H1 (cell line): ENCODE measurements at regions not wholly inside any gene's neighbourhood (a gene's known extent, or its start where the extent isn't known, plus 50 kb on each side); places are given as distances from the start of the nearest gene placed in this dataset.

Source experiments
- CTCF ChIA-PET: fragments of 300-600 bp; sonication (Branson Sonifier 250); formaldehyde crosslinking; loops from one replicate; lab custom pipeline; 2021; ENCODE audit not compliant: partially characterized antibody; lab: Charles Lee
- POLR2A ChIA-PET: fragments of 300-600 bp; sonication (Branson Sonifier 250); formaldehyde crosslinking; loops from one replicate; lab custom pipeline; 2021; ENCODE audit warnings: inconsistent platforms; ENCODE audit not compliant: partially characterized antibody; lab: Charles Lee
- DNase-seq, 2 experiments: peaks; one replicate each; pipeline versions ENCODE4 v3.0.0 to v3.0.0-alpha.2; 2010 to 2022; ENCODE audit warnings: low spot score in 2 of 2, low read depth in 1 of 2, mixed read lengths in 1 of 2
- FAIRE-seq: peaks from 2 replicates; lab custom pipeline; 2011; peaks lifted over from hg19 to GRCh38; lab: Jason Lieb, UNC
- H2AFZ ChIP-seq: 2 replicates; pipeline ENCODE4 v1.8.1; 2012; ENCODE audit warnings: low read length, inconsistent platforms
- H2AK5ac ChIP-seq: 2 replicates; pipeline ENCODE4 v1.6.1; 2013; ENCODE audit warnings: low read depth, low read length
- H2BK120ac ChIP-seq: replicated peaks from 2 replicates; pipeline ENCODE3; 2013; ENCODE audit warnings: low read depth, low read length, inconsistent platforms
- H2BK12ac ChIP-seq: 2 replicates; pipeline ENCODE4 v1.6.1; 2013; ENCODE audit warnings: low read depth, low read length
- H2BK15ac ChIP-seq: 2 replicates; pipeline ENCODE4 v1.6.1; 2013; ENCODE audit warnings: low read length
- H2BK20ac ChIP-seq: 2 replicates; pipeline ENCODE4 v1.6.1; 2013; ENCODE audit warnings: low read length
- H2BK5ac ChIP-seq: 2 replicates; pipeline ENCODE4 v1.6.1; 2013; ENCODE audit warnings: low read depth, low read length
- H3K14ac ChIP-seq: 2 replicates; pipeline ENCODE4 v1.6.1; 2013; ENCODE audit warnings: inconsistent platforms; ENCODE audit not compliant: insufficient read length
- H3K18ac ChIP-seq: 2 replicates; pipeline ENCODE4 v1.6.1; 2013; ENCODE audit warnings: low read length; ENCODE audit errors: extremely low read depth
- H3K23ac ChIP-seq: 2 replicates; pipeline ENCODE4 v1.6.1; 2013; ENCODE audit warnings: inconsistent platforms; ENCODE audit not compliant: insufficient read length
- H3K23me2 ChIP-seq: 2 replicates; pipeline ENCODE4 v1.6.1; 2013; ENCODE audit warnings: low read depth, low read length
- H3K27ac ChIP-seq: 2 replicates; pipeline ENCODE4 v1.6.1; 2011; ENCODE audit warnings: low read depth, low read length, inconsistent platforms
- H3K27me3 ChIP-seq, 4 experiments: replicated peaks in 1 of 4; 1 replicate in 1 of 4; 2 replicates in 3 of 4; pipeline versions ENCODE4 v1.6.1 to v1.8.1; 2011 to 2013; ENCODE audit warnings: low read length in 3 of 4, mild to moderate bottlenecking in 3 of 4, inconsistent platforms in 2 of 4, mixed read lengths in 2 of 4, moderate library complexity in 1 of 4; ENCODE audit not compliant: control insufficient read depth in 3 of 4, insufficient read depth in 3 of 4; ENCODE audit errors: extremely low read depth in 1 of 4
- H3K36me3 ChIP-seq, 4 experiments: 2 replicates each; pipeline versions ENCODE4 v1.6.1 to v1.8.1; 2011 to 2013; ENCODE audit warnings: mild to moderate bottlenecking in 4 of 4, low read length in 3 of 4, moderate library complexity in 2 of 4, control low read depth in 1 of 4, inconsistent platforms in 1 of 4; ENCODE audit not compliant: insufficient read depth in 4 of 4, control insufficient read depth in 2 of 4
- H3K4ac ChIP-seq: replicated peaks from 2 replicates; pipeline ENCODE3; 2013; ENCODE audit warnings: low read length, low read depth, mixed read lengths, inconsistent platforms; ENCODE audit not compliant: insufficient read length
- H3K4me1 ChIP-seq, 4 experiments: replicated peaks in 1 of 4; 1 replicate in 1 of 4; 2 replicates in 3 of 4; pipeline versions ENCODE4 v1.6.1 to v1.8.1; 2011 to 2013; ENCODE audit warnings: low read length in 3 of 4, inconsistent platforms in 2 of 4, mixed read lengths in 1 of 4; ENCODE audit not compliant: insufficient read depth in 4 of 4, control insufficient read depth in 3 of 4
- H3K4me2 ChIP-seq, 2 experiments: 2 replicates each; pipeline versions ENCODE4 v1.6.1 to v1.8.1; 2011 to 2013; ENCODE audit warnings: low read depth in 2 of 2, low read length in 2 of 2, control low read depth in 1 of 2, inconsistent platforms in 1 of 2, mild to moderate bottlenecking in 1 of 2; ENCODE audit not compliant: insufficient read depth in 1 of 2
- H3K4me3 ChIP-seq, 4 experiments: fragments of 200-600, 300-600 bp in 1 of 4; sonication (generic), shearing (Covaris generic), sonication (Bioruptor Twin) in 1 of 4; 2 replicates each; pipeline versions ENCODE4 v1.5.1 to v1.8.1; 2011 to 2016; ENCODE audit warnings: low read length in 4 of 4, low read depth in 3 of 4, control low read depth in 2 of 4, inconsistent platforms in 2 of 4, mild to moderate bottlenecking in 2 of 4, mixed read lengths in 1 of 4, moderate library complexity in 1 of 4; ENCODE audit not compliant: insufficient read depth in 2 of 4; ENCODE audit errors: extremely low read depth in 1 of 4
- H3K56ac ChIP-seq: replicated peaks from 2 replicates; pipeline ENCODE3; 2013; ENCODE audit warnings: low read depth, mild to moderate bottlenecking, mixed read lengths, low read length, inconsistent platforms; ENCODE audit not compliant: insufficient read length
- H3K79me1 ChIP-seq: 2 replicates; pipeline ENCODE4 v1.6.1; 2013; ENCODE audit warnings: low read depth, low read length, control low read depth
- H3K79me2 ChIP-seq, 2 experiments: 2 replicates each; pipeline versions ENCODE4 v1.6.1 to v1.8.1; 2012 to 2013; ENCODE audit warnings: low read length in 2 of 2, mild to moderate bottlenecking in 2 of 2, inconsistent platforms in 1 of 2; ENCODE audit not compliant: insufficient read depth in 2 of 2, control insufficient read depth in 1 of 2
- H3K9ac ChIP-seq, 4 experiments: replicated peaks in 1 of 4; 1 replicate in 1 of 4; 2 replicates in 3 of 4; pipeline versions ENCODE4 v1.6.1 to v1.8.1; 2011 to 2013; ENCODE audit warnings: low read depth in 3 of 4, low read length in 3 of 4, control low read depth in 2 of 4, mild to moderate bottlenecking in 2 of 4, moderate library complexity in 2 of 4, inconsistent platforms in 1 of 4; ENCODE audit errors: extremely low read depth in 1 of 4
- H3K9me3 ChIP-seq, 2 experiments: 2 replicates each; pipeline versions ENCODE4 v1.6.1 to v1.8.1; 2012 to 2013; ENCODE audit warnings: mild to moderate bottlenecking in 2 of 2, moderate library complexity in 2 of 2, control low read depth in 1 of 2, inconsistent platforms in 1 of 2, low read depth in 1 of 2, low read length in 1 of 2, mixed read lengths in 1 of 2; ENCODE audit not compliant: insufficient read depth in 2 of 2
- H4K20me1 ChIP-seq, 2 experiments: replicated peaks in 1 of 2; 2 replicates each; pipeline versions ENCODE3 to v1.8.1; 2011 to 2013; ENCODE audit warnings: inconsistent platforms in 2 of 2, low read length in 2 of 2, mild to moderate bottlenecking in 1 of 2; ENCODE audit not compliant: insufficient read depth in 2 of 2, control insufficient read depth in 1 of 2
- H4K5ac ChIP-seq: 2 replicates; pipeline ENCODE4 v1.6.1; 2013; ENCODE audit warnings: low read length, low read depth, mixed read lengths, inconsistent platforms; ENCODE audit not compliant: insufficient read length
- H4K8ac ChIP-seq: 2 replicates; pipeline ENCODE4 v1.8.0; 2013; ENCODE audit warnings: mild to moderate bottlenecking, moderate library complexity, low read length, inconsistent platforms; ENCODE audit not compliant: insufficient read depth; ENCODE audit errors: extremely low read depth
- H4K91ac ChIP-seq: replicated peaks from 2 replicates; pipeline ENCODE3; 2013; ENCODE audit warnings: low read length, mixed read lengths, inconsistent platforms; ENCODE audit not compliant: insufficient read length
- GTF2F1 ChIP-seq: IDR thresholded peaks from 2 replicates; pipeline ENCODE4 v1.6.1; 2012; ENCODE audit warnings: low read depth, low read length, improper control_type of control experiment, borderline replicate concordance
- JUN ChIP-seq: IDR thresholded peaks from 2 replicates; pipeline ENCODE4 v1.6.1; 2011; ENCODE audit warnings: low read depth, mild to moderate bottlenecking, improper control_type of control experiment, low read length
- KDM4A ChIP-seq: IDR thresholded peaks from one replicate; pipeline ENCODE4 v1.7.1; 2012; ENCODE audit warnings: low read depth, mild to moderate bottlenecking, moderate library complexity, low read length, inconsistent platforms; ENCODE audit not compliant: severe bottlenecking
- MAFK ChIP-seq: IDR thresholded peaks from 2 replicates; pipeline ENCODE4 v1.6.1; 2012; ENCODE audit warnings: low read depth, mild to moderate bottlenecking, improper control_type of control experiment, low read length
- NRF1 ChIP-seq: IDR thresholded peaks from 2 replicates; pipeline ENCODE4 v1.6.1; 2011; ENCODE audit warnings: mild to moderate bottlenecking, low read depth, low read length, improper control_type of control experiment
- SAP30 ChIP-seq: fragments of 300-600 bp; sonication (generic); IDR thresholded peaks from 2 replicates; pipeline ENCODE4 v1.7.1; 2012; ENCODE audit warnings: low read length, moderate library complexity, mild to moderate bottlenecking, inconsistent platforms; ENCODE audit not compliant: insufficient read depth, insufficient replicate concordance
- SRF ChIP-seq: IDR thresholded peaks from 2 replicates; pipeline ENCODE4 v1.6.1; 2011; ENCODE audit warnings: mild to moderate bottlenecking, low read depth, low read length, moderate library complexity
- WGBS, 2 experiments: shearing (Covaris generic) in 1 of 2; methylation state at CpG; one replicate each; pipeline versions ENCODE4 v1.1.6 to v1.1.7; 2013 to 2015; ENCODE audit warnings: low lambda C conversion rate in 2 of 2, mixed read lengths in 2 of 2, inconsistent platforms in 1 of 2, low coverage in 1 of 2, missing lambda C conversion rate in 1 of 2; ENCODE audit not compliant: insufficient replicate concordance in 2 of 2, insufficient coverage in 1 of 2, insufficient read length in 1 of 2; ENCODE audit errors: extremely low coverage in 1 of 2, missing lambda C conversion rate in 1 of 2; 5-methylcytosine and 5-hydroxymethylcytosine counted together
- TF ChIP-seq, protein P1 (sequence below): IDR thresholded peaks from 2 replicates; pipeline ENCODE4 v1.6.1; 2012; ENCODE audit warnings: low read length, inconsistent platforms

DNA sequence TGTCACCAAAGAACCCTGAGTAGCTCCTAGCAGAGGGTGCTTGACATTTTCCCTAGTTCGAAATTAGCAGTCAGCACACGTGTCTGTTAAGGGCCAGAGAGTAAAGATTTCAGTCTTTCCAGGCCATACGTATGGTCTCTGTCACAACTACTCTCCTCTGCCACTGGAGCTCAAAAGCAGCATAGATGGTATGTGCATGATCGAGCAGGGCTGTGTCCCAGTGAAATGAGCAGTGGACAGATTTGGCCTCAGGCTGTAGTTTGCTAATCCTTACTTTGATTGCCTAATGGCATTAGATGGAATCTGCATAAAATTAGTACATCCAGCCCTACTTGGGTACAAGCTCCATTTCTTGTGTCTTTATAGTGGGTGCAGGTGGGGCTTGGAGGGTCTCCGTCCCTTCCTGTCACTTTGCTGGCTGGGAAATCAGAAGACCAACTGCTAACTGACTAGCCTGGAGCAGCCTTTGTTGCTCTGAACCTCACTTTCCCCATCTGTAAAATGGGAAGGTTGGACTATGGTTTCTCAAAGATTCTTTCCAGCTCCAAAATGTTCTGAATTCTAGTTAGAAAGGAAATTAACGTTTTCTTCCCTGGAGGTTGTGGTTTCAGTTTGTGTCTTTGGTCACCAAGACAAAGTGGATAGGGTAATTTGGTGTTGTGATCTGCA is 108.5 kb downstream of the GLI2 start:
- DNase-seq = no peak
- no peaks in the 10 kb centered on the region for H3K36me3 ChIP-seq
- no peaks in the 10 kb centered on the region for H3K27me3 ChIP-seq
- H3K14ac ChIP-seq = no peak overlapping the region
- H4K5ac ChIP-seq = no peak overlapping the region
- no peak overlapping the region for H3K18ac ChIP-seq
- no peak overlapping the region for H3K27ac ChIP-seq
- H3K4me3 ChIP-seq = no peak overlapping the region
- H3K4ac ChIP-seq = no peak overlapping the region
- no peak overlapping the region for H3K23ac ChIP-seq
- H3K79me1 ChIP-seq = peaks cover 13% of the 10 kb centered on the region
- H3K9ac ChIP-seq = no peak overlapping the region
- H3K56ac ChIP-seq = no peak overlapping the region
- TF ChIP-seq GTF2F1 (no peak), MAFK (no peak), SAP30 (no peak), KDM4A (no peak), NRF1 (no peak), JUN (no peak), SRF (no peak)
- TF ChIP-seq, protein P1, sequence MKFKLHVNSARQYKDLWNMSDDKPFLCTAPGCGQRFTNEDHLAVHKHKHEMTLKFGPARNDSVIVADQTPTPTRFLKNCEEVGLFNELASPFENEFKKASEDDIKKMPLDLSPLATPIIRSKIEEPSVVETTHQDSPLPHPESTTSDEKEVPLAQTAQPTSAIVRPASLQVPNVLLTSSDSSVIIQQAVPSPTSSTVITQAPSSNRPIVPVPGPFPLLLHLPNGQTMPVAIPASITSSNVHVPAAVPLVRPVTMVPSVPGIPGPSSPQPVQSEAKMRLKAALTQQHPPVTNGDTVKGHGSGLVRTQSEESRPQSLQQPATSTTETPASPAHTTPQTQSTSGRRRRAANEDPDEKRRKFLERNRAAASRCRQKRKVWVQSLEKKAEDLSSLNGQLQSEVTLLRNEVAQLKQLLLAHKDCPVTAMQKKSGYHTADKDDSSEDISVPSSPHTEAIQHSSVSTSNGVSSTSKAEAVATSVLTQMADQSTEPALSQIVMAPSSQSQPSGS = no peak
- TF ChIP-seq, all 59 proteins: peak for 0
- Histone ChIP-seq H2BK12ac (no peak overlapping the region), H4K91ac (no peak overlapping the region), H2AFZ (no peak overlapping the region), H2BK120ac (no peak overlapping the region), H3K4me2 (no peak overlapping the region), H2AK5ac (no peak overlapping the region), H3K4me1 (peaks cover 0 to 2% (median 0%) of the 10 kb centered on the region in 4 experiments; a peak in 1 of 7 replicates), H3K79me2 (peaks cover 4 to 44% of the 10 kb centered on the region in 2 experiments; a peak in 3 of 4 replicates), H3K23me2 (0 out of 2 replicates have a peak, but pooled peaks cover 1% of the 10 kb centered on the region), H2BK15ac (no peak overlapping the region), H2BK20ac (no peak overlapping the region), H4K8ac (no peak overlapping the region), H2BK5ac (no peak overlapping the region), H3K9me3 (no peaks in the 10 kb centered on the region), H4K20me1 (peaks cover 12 to 24% of the 10 kb centered on the region in 2 experiments)
- FAIRE-seq = no peak
- ChIA-PET CTCF (interaction anchor here (0.5 to 1.8 kb wide), 7 partner anchors 12 to 411 kb away, joined by 3 to 5 read pairs (median 4); no protein-coding TSS in a partner anchor), POLR2A (interaction anchor here (1.0 to 1.1 kb wide), 2 partner anchors 11 to 479 kb away, joined by 3 to 5 read pairs; no protein-coding TSS in a partner anchor)
- 80% methylated on average over 6 of the region's 6 CpGs; no CpG with 5 or more reads in 1 of the 2 experiments for WGBS, 2 experiments
